ENCODE measurements at regions not wholly inside any gene's neighbourhood (a gene's known extent, or its start where the extent isn't known, plus 50 kb on each side); places are given as distances from the start of the nearest gene placed in this dataset.
A peak's percentile ranks its signal among the peaks of the same experiment; 100 is the strongest.

DNA sequence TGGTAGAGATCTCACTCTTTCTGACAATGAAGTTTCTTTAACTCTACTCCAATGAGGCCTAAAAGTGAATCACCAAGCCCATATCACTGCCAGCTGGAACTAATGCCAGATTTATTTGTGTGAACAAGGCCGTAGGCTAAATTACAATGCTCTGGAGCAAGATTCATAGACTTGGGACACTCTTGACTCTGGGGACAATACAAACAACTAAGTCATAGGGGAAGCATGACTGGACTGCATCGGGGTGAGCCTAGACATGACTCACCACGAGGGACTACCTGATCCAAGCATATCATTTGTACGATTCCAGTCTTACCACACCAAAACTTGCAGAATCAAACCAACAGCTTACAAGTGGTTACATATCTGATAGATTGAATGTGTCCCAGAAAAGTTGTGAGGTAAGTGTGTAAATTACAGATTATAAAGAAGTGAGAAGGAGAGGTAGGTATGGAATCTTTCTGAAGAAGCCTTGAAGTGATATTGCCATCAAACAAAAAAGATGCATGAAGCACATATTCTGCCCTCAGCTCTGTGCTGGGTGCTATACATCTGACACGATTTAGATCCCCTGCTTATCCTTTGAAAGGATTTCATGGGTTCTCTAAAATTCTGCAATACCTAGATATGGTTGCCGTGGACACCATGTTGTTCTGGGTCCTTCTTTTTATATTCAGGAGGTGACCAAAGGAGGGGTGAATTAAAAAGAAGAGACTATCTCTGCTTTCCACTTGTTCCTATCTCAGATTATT lies 199.3 kb upstream of the PDE4D start:
- no peak overlapping the region for H3K4me3 ChIP-seq (ENCODE audit: low read depth, poor library complexity, severe bottlenecking)
- DNase-seq (ENCODE audit: low spot score in 2 of 2) = no peak
- WGBS, 2 donors = 62 to 77% methylated on average over 6 of the region's 6 CpGs
- TF ChIP-seq, protein P1, sequence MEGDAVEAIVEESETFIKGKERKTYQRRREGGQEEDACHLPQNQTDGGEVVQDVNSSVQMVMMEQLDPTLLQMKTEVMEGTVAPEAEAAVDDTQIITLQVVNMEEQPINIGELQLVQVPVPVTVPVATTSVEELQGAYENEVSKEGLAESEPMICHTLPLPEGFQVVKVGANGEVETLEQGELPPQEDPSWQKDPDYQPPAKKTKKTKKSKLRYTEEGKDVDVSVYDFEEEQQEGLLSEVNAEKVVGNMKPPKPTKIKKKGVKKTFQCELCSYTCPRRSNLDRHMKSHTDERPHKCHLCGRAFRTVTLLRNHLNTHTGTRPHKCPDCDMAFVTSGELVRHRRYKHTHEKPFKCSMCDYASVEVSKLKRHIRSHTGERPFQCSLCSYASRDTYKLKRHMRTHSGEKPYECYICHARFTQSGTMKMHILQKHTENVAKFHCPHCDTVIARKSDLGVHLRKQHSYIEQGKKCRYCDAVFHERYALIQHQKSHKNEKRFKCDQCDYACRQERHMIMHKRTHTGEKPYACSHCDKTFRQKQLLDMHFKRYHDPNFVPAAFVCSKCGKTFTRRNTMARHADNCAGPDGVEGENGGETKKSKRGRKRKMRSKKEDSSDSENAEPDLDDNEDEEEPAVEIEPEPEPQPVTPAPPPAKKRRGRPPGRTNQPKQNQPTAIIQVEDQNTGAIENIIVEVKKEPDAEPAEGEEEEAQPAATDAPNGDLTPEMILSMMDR (IDR thresholded peaks at IDR 0.05) = no peak
- no peak for TF ChIP-seq POLR2A (IDR thresholded peaks at IDR 0.05)
- intact Hi-C loops (cut with DNase I; ENCODE audit: low total_unique reads) = no loop called here

DNA sequence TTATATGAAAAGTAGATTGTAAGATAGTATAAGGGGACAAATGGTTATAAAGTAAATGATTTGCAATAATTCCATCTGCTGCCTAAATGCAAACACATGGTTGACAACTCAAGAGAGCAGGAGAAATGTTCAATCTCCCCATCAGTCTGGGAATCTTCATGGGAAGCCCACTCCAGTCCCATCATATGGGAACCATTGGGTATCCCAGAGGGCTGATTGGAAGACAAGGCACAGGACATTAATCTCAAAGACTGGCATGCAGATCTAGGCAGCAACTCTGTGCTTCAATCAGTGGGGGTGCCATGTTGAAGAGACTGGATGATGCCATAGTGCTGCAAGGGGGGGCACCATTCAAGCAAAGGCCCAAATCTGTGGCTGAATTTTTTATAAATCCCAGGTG lies 193.1 kb upstream of the PDE4D start:
- DNase-seq (ENCODE audit: low spot score in 2 of 2) = no peak
- intact Hi-C loops (cut with DNase I; ENCODE audit: low total_unique reads) = no loop called here
- no peak for TF ChIP-seq POLR2A (IDR thresholded peaks at IDR 0.05)
- TF ChIP-seq, protein P1 (IDR thresholded peaks at IDR 0.05) = no peak
- H3K4me3 ChIP-seq (ENCODE audit: low read depth, poor library complexity, severe bottlenecking) = no peak overlapping the region

DNA sequence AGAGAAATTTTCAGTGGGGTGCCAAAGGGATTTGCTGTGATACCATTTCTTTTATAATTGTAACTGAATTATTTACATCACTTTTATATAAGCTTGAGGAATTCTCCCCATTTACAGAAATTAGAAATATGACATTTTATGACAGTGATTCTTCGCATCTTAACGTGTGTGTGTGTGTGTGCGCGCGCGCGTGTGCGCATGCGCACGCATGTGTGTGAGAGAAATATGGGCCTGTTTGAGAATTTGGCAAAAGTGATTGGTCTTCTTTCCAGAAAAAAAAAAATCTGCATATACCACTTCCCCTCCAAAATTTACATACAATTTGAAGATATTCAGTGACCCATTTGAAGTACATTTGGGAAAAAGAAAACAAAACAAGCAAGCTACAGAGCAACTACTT lies 190.7 kb upstream of the PDE4D start:
- WGBS, 2 donors = 95 to 97% methylated on average over 10 of the region's 10 CpGs
- intact Hi-C loops (cut with DNase I; ENCODE audit: low total_unique reads) = no loop called here
- DNase-seq (ENCODE audit: low spot score in 2 of 2) = no peak
- no peak for TF ChIP-seq POLR2A (IDR thresholded peaks at IDR 0.05)
- TF ChIP-seq, protein P1 (IDR thresholded peaks at IDR 0.05) = no peak
- no peak overlapping the region for H3K4me3 ChIP-seq (ENCODE audit: low read depth, poor library complexity, severe bottlenecking)

DNA sequence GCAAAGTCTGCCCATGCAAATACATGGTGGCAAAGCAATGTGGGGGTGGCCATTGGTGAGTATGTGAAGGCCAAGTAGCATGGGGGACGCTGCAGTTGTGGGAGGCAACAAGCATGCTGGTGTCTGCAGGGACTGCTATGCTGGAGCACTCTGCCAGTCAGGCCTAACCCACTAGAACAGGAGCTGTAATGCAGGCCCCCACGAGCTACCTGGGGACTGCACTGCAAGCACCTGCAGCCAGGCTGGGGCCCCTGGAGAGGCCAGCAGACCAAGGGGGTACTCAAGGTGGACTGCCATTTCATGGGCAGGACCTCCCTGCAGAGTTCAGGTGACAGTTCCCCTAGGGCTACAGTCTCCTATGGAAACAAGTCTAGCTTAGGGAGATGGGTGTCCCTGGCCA lies 183.8 kb upstream of the PDE4D start:
- 68 to 77% methylated on average over 2 of the region's 2 CpGs for WGBS, 2 donors
- H3K4me3 ChIP-seq (ENCODE audit: low read depth, poor library complexity, severe bottlenecking) = no peak overlapping the region
- TF ChIP-seq POLR2A (IDR thresholded peaks at IDR 0.05) = no peak
- TF ChIP-seq, protein P1 (IDR thresholded peaks at IDR 0.05) = no peak
- DNase-seq (ENCODE audit: low spot score in 2 of 2) = peak in 1 of 2 donors; percentile 70
- intact Hi-C loops (cut with DNase I; ENCODE audit: low total_unique reads) = no loop called here

DNA sequence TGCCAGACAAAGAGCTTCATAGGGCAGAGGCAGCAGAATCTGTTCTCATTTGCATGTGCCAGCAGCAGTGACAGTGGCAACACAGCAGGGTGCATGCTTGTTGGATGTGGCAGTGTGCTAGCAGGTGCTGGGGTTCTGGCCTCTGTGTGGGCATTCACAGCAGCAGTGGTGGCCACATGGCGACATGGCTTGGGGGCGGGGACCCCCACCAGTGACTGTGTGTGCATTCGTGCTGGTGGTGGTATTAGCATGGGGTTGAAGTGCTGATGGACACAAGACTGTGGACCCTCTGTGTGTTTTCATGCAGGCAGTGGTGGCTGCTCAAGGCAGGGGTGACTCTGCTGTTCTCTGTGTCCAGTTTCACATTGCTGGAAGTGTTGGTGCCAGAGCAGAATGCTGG lies 183.2 kb upstream of the PDE4D start:
- no peak for TF ChIP-seq POLR2A (IDR thresholded peaks at IDR 0.05)
- TF ChIP-seq, protein P1 (IDR thresholded peaks at IDR 0.05) = no peak
- WGBS, 2 donors = 66 to 90% methylated on average over 3 of the region's 3 CpGs
- peak in 1 of 2 donors; percentile 61 for DNase-seq (ENCODE audit: low spot score in 2 of 2)
- H3K4me3 ChIP-seq (ENCODE audit: low read depth, poor library complexity, severe bottlenecking) = no peak overlapping the region
- intact Hi-C loops (cut with DNase I; ENCODE audit: low total_unique reads) = no loop called here

DNA sequence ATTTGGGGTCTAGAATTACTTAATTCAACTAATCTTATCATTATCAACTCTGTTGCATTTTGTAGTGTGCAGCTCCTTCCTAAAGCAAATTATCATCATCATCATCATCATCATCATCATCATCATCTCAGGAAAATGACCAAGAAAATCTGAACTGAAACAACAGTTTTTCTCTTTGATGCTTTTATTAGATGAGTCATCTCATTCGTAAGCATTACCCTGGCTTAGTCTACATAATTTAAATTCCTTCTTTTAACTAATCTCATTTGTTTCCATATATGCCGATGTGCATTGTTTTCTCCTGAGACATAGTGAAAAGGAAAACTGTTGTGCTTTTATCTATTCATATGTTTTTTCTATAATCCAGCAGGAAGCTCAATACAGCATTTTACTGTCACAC lies 173.0 kb upstream of the PDE4D start:
- intact Hi-C loops (cut with DNase I; ENCODE audit: low total_unique reads) = no loop called here
- H3K4me3 ChIP-seq (ENCODE audit: low read depth, poor library complexity, severe bottlenecking) = no peak overlapping the region
- TF ChIP-seq, protein P1 (IDR thresholded peaks at IDR 0.05) = no peak
- no peak for TF ChIP-seq POLR2A (IDR thresholded peaks at IDR 0.05)
- no peak for DNase-seq (ENCODE audit: low spot score in 2 of 2)
- 64 to 76% methylated on average over 2 of the region's 2 CpGs for WGBS, 2 donors
